ENCODE measurements at regions not wholly inside any gene's neighbourhood (a gene's known extent, or its start where the extent isn't known, plus 50 kb on each side); places are given as distances from the start of the nearest gene placed in this dataset.

DNA sequence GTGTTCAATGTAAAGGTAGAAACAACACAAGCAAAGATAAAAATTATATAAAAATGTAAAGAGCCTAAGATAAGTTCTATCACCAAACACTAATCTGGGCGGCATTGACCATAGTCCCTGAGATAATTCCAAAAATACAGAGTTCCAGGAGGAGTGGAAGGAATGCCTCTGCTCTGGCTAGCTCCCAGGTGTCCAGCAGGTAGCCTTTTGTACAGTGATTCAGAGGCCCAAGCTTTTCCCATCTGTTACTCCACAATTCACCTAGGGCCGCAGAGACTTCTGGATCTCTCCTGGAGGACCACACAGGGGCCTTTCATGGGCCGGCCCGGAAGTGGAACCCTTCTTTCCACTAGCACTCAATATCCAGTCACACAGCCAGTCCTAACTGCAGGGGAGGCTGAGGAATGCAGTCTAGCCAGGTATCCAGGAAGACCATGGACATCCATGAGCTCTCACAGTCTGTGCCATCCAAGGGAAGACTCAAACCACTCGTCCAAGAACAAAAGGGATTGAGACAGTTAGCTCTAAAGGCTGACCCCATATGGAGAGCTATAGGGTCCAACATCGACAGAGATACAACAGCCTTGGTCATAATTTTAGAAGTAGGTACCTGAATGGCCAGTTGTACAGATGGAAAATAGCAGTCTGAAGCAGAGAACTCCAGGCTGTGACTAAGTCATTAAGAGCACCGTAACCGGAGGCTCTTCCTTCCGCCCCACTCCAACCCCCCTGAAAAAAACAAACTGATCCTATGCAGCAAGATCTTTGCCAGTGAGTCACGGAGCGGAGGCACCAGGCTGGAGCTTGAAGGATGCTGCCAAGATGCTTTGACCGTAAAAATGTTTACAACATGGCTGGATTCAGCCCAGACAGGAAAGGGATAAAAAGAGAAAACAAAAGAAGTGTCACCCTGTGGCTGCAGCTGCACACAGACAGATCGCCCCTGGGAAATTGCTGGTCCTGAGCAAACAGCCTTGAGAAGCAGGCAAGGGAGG lies 204.8 kb downstream of the NUAK1 start:
- TF ChIP-seq TEAD4 (IDR thresholded peaks at IDR 0.05) (no peak), YY1 (IDR thresholded peaks at IDR 0.05; ENCODE audit: low read depth) (no peak), EP300 (IDR thresholded peaks at IDR 0.05; ENCODE audit: borderline replicate concordance) (no peak), RAD21 (IDR thresholded peaks at IDR 0.05; ENCODE audit: low read depth) (no peak), ZBTB7A (IDR thresholded peaks at IDR 0.05; ENCODE audit: low read depth) (no peak), CREB1 (IDR thresholded peaks at IDR 0.05; ENCODE audit: low read depth) (no peak)
- TF ChIP-seq, protein P1, sequence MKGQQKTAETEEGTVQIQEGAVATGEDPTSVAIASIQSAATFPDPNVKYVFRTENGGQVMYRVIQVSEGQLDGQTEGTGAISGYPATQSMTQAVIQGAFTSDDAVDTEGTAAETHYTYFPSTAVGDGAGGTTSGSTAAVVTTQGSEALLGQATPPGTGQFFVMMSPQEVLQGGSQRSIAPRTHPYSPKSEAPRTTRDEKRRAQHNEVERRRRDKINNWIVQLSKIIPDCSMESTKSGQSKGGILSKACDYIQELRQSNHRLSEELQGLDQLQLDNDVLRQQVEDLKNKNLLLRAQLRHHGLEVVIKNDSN (IDR thresholded peaks at IDR 0.05): no peak
- TF ChIP-seq, protein P2, sequence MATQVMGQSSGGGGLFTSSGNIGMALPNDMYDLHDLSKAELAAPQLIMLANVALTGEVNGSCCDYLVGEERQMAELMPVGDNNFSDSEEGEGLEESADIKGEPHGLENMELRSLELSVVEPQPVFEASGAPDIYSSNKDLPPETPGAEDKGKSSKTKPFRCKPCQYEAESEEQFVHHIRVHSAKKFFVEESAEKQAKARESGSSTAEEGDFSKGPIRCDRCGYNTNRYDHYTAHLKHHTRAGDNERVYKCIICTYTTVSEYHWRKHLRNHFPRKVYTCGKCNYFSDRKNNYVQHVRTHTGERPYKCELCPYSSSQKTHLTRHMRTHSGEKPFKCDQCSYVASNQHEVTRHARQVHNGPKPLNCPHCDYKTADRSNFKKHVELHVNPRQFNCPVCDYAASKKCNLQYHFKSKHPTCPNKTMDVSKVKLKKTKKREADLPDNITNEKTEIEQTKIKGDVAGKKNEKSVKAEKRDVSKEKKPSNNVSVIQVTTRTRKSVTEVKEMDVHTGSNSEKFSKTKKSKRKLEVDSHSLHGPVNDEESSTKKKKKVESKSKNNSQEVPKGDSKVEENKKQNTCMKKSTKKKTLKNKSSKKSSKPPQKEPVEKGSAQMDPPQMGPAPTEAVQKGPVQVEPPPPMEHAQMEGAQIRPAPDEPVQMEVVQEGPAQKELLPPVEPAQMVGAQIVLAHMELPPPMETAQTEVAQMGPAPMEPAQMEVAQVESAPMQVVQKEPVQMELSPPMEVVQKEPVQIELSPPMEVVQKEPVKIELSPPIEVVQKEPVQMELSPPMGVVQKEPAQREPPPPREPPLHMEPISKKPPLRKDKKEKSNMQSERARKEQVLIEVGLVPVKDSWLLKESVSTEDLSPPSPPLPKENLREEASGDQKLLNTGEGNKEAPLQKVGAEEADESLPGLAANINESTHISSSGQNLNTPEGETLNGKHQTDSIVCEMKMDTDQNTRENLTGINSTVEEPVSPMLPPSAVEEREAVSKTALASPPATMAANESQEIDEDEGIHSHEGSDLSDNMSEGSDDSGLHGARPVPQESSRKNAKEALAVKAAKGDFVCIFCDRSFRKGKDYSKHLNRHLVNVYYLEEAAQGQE (IDR thresholded peaks at IDR 0.05; ENCODE audit: low read depth): no peak

DNA sequence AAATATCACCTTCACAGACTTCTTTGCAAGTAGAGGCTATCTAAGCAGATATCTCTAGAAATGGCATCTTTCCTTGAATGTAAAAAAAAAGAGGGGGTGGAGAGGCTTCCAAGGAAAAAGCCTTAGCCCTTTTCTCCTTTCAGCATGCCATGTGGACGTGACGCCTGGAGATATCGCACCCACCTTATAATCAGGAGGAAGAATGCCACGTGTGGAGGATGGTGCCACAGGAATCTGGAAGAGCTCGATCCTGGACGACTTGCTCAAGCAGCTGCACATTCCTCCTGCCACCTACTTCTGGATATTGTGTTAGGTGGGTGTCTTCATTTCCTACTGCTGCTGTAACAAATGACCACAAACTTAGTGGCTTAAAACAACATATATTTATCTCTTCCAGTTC lies 203.6 kb downstream of the NUAK1 start:
- TF ChIP-seq, protein P2 (IDR thresholded peaks at IDR 0.05; ENCODE audit: low read depth): no peak
- TF ChIP-seq NFIC (IDR thresholded peaks at IDR 0.05): no peak
- TF ChIP-seq EGR1 (IDR thresholded peaks at IDR 0.05): no peak
- no peak for TF ChIP-seq CREB1 (IDR thresholded peaks at IDR 0.05; ENCODE audit: low read depth)
- no peak for TF ChIP-seq FOXM1 (IDR thresholded peaks at IDR 0.05; ENCODE audit: borderline replicate concordance, low read depth)
- TF ChIP-seq YY1 (IDR thresholded peaks at IDR 0.05; ENCODE audit: low read depth): no peak
- TF ChIP-seq, protein P3, sequence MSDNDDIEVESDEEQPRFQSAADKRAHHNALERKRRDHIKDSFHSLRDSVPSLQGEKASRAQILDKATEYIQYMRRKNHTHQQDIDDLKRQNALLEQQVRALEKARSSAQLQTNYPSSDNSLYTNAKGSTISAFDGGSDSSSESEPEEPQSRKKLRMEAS (IDR thresholded peaks at IDR 0.05): no peak
- TF ChIP-seq CEBPB (IDR thresholded peaks at IDR 0.05): no peak
- no peak for TF ChIP-seq TEAD4 (IDR thresholded peaks at IDR 0.05)
- no peak for TF ChIP-seq EP300 (IDR thresholded peaks at IDR 0.05; ENCODE audit: borderline replicate concordance)
- no peak for TF ChIP-seq ZBTB7A (IDR thresholded peaks at IDR 0.05; ENCODE audit: low read depth)

DNA sequence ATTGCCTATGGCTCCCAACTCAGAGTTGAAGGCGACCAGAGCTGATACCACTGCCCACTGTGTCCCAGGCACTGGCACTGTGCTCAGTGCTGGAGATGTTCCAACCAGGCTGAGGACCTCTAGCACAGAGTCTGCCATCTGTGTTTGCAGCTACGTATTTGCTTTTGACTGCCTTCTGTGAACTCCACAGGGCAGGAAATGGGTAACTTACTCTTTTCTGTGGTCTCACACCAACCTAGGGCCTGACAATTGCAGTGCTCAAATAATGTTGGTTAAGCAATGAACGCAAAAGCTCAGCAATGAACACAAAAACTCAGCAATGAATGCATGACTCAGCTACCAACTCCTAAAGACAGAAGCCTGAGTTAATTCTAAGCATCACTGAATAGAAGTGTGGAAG lies 202.8 kb downstream of the NUAK1 start:
- no peak for TF ChIP-seq EGR1 (IDR thresholded peaks at IDR 0.05)
- TF ChIP-seq TCF12 (IDR thresholded peaks at IDR 0.05; ENCODE audit: low read depth): no peak
- TF ChIP-seq, protein P1 (IDR thresholded peaks at IDR 0.05): no peak
- no peak for TF ChIP-seq NFIC (IDR thresholded peaks at IDR 0.05)
- no peak for TF ChIP-seq RAD21 (IDR thresholded peaks at IDR 0.05; ENCODE audit: low read depth)
- no peak for TF ChIP-seq TEAD4 (IDR thresholded peaks at IDR 0.05)
- TF ChIP-seq, protein P3 (IDR thresholded peaks at IDR 0.05): no peak
- TF ChIP-seq, protein P2 (IDR thresholded peaks at IDR 0.05; ENCODE audit: low read depth): no peak
- no peak for TF ChIP-seq CEBPB (IDR thresholded peaks at IDR 0.05)
- no peak for TF ChIP-seq EP300 (IDR thresholded peaks at IDR 0.05; ENCODE audit: borderline replicate concordance)
- no peak for TF ChIP-seq TAF1 (IDR thresholded peaks at IDR 0.05; ENCODE audit: low read depth)
- TF ChIP-seq FOXM1 (IDR thresholded peaks at IDR 0.05; ENCODE audit: borderline replicate concordance, low read depth): no peak
- TF ChIP-seq ZBTB7A (IDR thresholded peaks at IDR 0.05; ENCODE audit: low read depth): no peak

DNA sequence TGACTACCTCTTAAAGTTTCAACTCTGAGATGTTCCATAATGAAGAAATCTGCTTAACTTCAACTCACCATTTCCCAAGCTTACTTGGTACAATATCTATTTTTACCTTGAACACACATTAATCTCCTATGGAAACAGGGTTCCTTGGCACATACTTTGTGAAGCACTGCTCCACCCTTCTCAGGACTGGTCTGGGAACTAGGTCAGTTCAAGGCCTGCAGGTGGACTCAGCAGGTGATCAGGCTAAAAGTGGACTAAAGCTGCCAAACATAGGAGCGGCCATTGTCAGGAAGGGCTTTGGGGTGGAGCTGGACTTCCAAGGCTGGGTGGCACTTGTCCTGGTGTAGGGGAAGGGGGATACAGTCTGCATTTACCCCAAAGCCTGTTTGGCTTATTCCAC lies 202.3 kb downstream of the NUAK1 start:
- no peak for TF ChIP-seq ZBTB7A (IDR thresholded peaks at IDR 0.05; ENCODE audit: low read depth)
- TF ChIP-seq, protein P1 (IDR thresholded peaks at IDR 0.05): no peak
- TF ChIP-seq FOXM1 (IDR thresholded peaks at IDR 0.05; ENCODE audit: borderline replicate concordance, low read depth): no peak
- no peak for TF ChIP-seq YY1 (IDR thresholded peaks at IDR 0.05; ENCODE audit: low read depth)
- no peak for TF ChIP-seq CEBPB (IDR thresholded peaks at IDR 0.05)
- no peak for TF ChIP-seq EP300 (IDR thresholded peaks at IDR 0.05; ENCODE audit: borderline replicate concordance)
